ENCODE measurements at regions not wholly inside any gene's neighbourhood (a gene's known extent, or its start where the extent isn't known, plus 50 kb on each side); places are given as distances from the start of the nearest gene placed in this dataset.

DNA sequence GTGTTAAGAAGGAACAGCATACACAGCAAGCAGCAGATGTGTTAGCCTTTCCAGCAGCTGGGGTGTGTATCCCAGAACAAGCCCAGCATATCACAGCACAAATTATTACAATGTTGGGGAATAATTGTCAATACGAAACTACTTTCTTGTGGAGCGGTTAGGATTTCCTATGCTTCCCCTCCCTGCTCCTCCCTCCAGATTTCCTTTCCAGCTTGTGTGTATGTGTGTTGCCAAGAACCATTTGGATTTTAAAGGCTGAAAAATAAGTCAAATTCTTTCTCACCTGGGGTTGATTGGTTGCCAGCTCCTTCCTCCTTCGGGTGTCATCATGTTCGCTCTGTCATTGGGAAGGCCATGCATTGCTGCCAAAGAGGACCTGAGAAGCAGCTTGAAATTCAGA is 178.2 kb upstream of the FRMPD4 start:
- CTCF ChIA-PET, result no interaction called here
- no TSS peak for BruUV-seq (replicated peaks)
- POLR2A ChIA-PET (ENCODE audit: low non-redundant PET), result no interaction called here
- TF ChIP-seq EZH2 (IDR thresholded peaks at IDR 0.05; ENCODE audit: borderline replicate concordance, low read depth, low read length, poor library complexity, severe bottlenecking), result no peak
- TF ChIP-seq, protein P1, sequence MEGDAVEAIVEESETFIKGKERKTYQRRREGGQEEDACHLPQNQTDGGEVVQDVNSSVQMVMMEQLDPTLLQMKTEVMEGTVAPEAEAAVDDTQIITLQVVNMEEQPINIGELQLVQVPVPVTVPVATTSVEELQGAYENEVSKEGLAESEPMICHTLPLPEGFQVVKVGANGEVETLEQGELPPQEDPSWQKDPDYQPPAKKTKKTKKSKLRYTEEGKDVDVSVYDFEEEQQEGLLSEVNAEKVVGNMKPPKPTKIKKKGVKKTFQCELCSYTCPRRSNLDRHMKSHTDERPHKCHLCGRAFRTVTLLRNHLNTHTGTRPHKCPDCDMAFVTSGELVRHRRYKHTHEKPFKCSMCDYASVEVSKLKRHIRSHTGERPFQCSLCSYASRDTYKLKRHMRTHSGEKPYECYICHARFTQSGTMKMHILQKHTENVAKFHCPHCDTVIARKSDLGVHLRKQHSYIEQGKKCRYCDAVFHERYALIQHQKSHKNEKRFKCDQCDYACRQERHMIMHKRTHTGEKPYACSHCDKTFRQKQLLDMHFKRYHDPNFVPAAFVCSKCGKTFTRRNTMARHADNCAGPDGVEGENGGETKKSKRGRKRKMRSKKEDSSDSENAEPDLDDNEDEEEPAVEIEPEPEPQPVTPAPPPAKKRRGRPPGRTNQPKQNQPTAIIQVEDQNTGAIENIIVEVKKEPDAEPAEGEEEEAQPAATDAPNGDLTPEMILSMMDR (conservative IDR thresholded peaks at IDR 0.05; ENCODE audit: low read depth, low read length), result no peak
- Histone ChIP-seq H3K4me3 (ENCODE audit: low read depth, low read length, poor library complexity, severe bottlenecking) (no peak overlapping the region), H3K36me3 (ENCODE audit: insufficient read depth, low read length, poor library complexity, severe bottlenecking) (no peaks in the 10 kb centered on the region), H3K9me3 (ENCODE audit: low read depth, low read length, poor library complexity, severe bottlenecking) (no peaks in the 10 kb centered on the region), H3K27ac (ENCODE audit: low read depth, low read length, poor library complexity, severe bottlenecking) (no peak overlapping the region), H3K27me3 (replicated peaks; ENCODE audit: insufficient read depth, low read depth, low read length, poor library complexity) (no peaks in the 10 kb centered on the region), H3K4me1 (ENCODE audit: insufficient read depth, low read length, poor library complexity, severe bottlenecking) (no peaks in the 10 kb centered on the region)
- DNase-seq (ENCODE audit: low spot score), result no peak
- intact Hi-C loops (cut with micrococcal nuclease; ENCODE audit: unreplicated experiment), result no loop called here

DNA sequence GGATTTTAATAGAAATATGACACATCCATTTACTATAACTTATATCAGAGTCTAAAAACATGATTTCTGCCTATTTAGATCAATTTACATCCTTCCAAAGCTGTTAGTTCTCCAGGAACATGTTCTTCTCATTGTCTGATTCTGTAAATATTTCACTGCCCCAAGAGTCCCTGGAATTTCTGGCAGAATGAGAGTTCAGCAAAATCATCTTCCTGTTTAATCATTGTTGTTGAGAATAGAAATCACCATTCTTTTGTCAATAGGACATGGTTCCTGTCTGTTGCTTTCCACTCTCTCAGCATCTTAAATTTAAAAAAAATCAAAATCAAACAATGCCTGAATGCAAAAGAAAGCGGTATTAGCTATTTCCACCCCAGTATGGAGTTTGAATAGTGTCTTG is 172.8 kb upstream of the FRMPD4 start:
- intact Hi-C loops (cut with micrococcal nuclease; ENCODE audit: unreplicated experiment), result no loop called here
- TF ChIP-seq, protein P1 (conservative IDR thresholded peaks at IDR 0.05; ENCODE audit: low read depth, low read length), result no peak
- no peak for TF ChIP-seq EZH2 (IDR thresholded peaks at IDR 0.05; ENCODE audit: borderline replicate concordance, low read depth, low read length, poor library complexity, severe bottlenecking)

DNA sequence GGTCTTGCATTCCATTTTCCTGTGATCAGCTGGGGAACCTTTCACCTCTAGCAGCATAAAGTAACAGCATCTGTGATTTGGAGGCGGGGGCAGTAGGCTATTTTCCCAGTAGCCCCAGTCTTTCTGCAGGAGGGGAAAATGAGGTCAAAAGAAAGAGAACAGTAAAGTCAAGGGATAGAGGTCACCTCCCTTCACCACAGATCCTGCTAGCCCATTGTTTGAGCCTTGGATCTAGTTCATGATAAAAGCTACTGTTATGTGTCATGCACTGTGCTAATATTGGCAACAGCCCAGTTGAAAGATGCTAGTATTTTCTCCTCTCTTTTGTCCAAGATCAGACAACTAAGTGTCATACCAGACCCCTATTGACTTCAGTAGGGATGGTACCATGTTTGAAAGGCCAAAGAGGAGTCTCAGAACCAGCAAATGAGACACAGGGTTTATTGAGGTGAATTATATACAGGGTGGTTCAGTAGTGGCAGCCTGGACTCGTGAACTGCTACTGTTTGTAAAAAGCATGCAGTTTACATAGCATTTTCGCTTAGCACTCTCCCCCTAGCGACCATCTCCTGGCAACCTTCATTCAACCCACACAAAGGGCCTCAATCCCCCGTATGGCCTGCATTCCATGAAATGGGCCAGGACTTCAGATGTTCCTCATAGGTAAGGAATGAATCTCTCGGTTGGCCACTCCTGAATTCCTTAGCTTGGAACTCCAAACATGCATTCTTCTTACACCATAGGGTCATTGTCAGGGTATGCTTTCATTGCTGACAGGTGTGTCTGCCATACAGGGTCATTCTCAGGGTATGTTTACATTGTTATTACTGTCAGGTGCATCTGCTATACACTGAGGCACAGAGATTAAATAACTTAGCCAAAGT is 170.0 kb upstream of the FRMPD4 start:
- H3K4me1 ChIP-seq (ENCODE audit: insufficient read depth, low read length, poor library complexity, severe bottlenecking), result no peaks in the 10 kb centered on the region
- H3K36me3 ChIP-seq (ENCODE audit: insufficient read depth, low read length, poor library complexity, severe bottlenecking), result no peaks in the 10 kb centered on the region
- H3K9me3 ChIP-seq (ENCODE audit: low read depth, low read length, poor library complexity, severe bottlenecking), result no peaks in the 10 kb centered on the region
- POLR2A ChIA-PET (ENCODE audit: low non-redundant PET), result no interaction called here
- no peak for TF ChIP-seq EZH2 (IDR thresholded peaks at IDR 0.05; ENCODE audit: borderline replicate concordance, low read depth, low read length, poor library complexity, severe bottlenecking)
- TF ChIP-seq, protein P1 (conservative IDR thresholded peaks at IDR 0.05; ENCODE audit: low read depth, low read length), result no peak
- H3K27me3 ChIP-seq (replicated peaks; ENCODE audit: insufficient read depth, low read depth, low read length, poor library complexity), result peaks cover 8% of the 10 kb centered on the region
- no peak for DNase-seq (ENCODE audit: low spot score)
- intact Hi-C loops (cut with micrococcal nuclease; ENCODE audit: unreplicated experiment), result no loop called here
- no peak overlapping the region for H3K27ac ChIP-seq (ENCODE audit: low read depth, low read length, poor library complexity, severe bottlenecking)
- H3K4me3 ChIP-seq (ENCODE audit: low read depth, low read length, poor library complexity, severe bottlenecking), result no peak overlapping the region
- BruUV-seq (replicated peaks), result no TSS peak
- CTCF ChIA-PET, result no interaction called here

More for the DNA sequence above, 172.8 kb upstream of the FRMPD4 start:
- no TSS peak for BruUV-seq (replicated peaks)
- no peaks in the 10 kb centered on the region for H3K9me3 ChIP-seq (ENCODE audit: low read depth, low read length, poor library complexity, severe bottlenecking)
- no peak overlapping the region for H3K27ac ChIP-seq (ENCODE audit: low read depth, low read length, poor library complexity, severe bottlenecking)
- ChIA-PET CTCF (no interaction called here), POLR2A (ENCODE audit: low non-redundant PET) (no interaction called here)
- no peaks in the 10 kb centered on the region for H3K36me3 ChIP-seq (ENCODE audit: insufficient read depth, low read length, poor library complexity, severe bottlenecking)
- no peak for DNase-seq (ENCODE audit: low spot score)
- H3K27me3 ChIP-seq (replicated peaks; ENCODE audit: insufficient read depth, low read depth, low read length, poor library complexity), result peaks cover 5% of the 10 kb centered on the region
- H3K4me1 ChIP-seq (ENCODE audit: insufficient read depth, low read length, poor library complexity, severe bottlenecking), result no peaks in the 10 kb centered on the region
- no peak overlapping the region for H3K4me3 ChIP-seq (ENCODE audit: low read depth, low read length, poor library complexity, severe bottlenecking)
